Endothelial cell of umbilical vein (primary cell): ENCODE measurements at regions not wholly inside any gene's neighbourhood (a gene's known extent, or its start where the extent isn't known, plus 50 kb on each side); places are given as distances from the start of the nearest gene placed in this dataset.

ENCODE experiments used
- BruUV-seq: library from RNA; stranded (reverse); fragments of 400-500 nt; replicated peaks from 2 replicates; lab custom pipeline; 2021; lab: Mats Ljungman, UMichigan
- CTCF ChIA-PET: fragments of 300-600, 350-600 bp; sonication (Branson Sonifier 250); formaldehyde crosslinking; loops from one replicate; lab custom pipeline; 2021; ENCODE audit warnings: antibody characterized with exemption, inconsistent platforms; lab: Charles Lee
- POLR2A ChIA-PET: fragments of 300-600, 350-600 bp; sonication (Branson Sonifier 250); formaldehyde crosslinking; loops from one replicate; lab custom pipeline; 2021; ENCODE audit warnings: antibody characterized with exemption, inconsistent platforms; lab: Charles Lee
- DNase-seq: peaks from one replicate; pipeline ENCODE4 v3.0.0-alpha.2; 2011; ENCODE audit warnings: low read depth, low spot score
- FAIRE-seq: peaks from 2 replicates; lab custom pipeline; 2011; peaks lifted over from hg19 to GRCh38; lab: Jason Lieb, UNC
- H2AFZ ChIP-seq: 2 replicates; pipeline ENCODE4 v1.6.0; 2012; ENCODE audit warnings: low read depth, low read length, control low read depth, inconsistent platforms
- H3K27ac ChIP-seq: 2 replicates; pipeline ENCODE4 v1.5.1; 2011; ENCODE audit warnings: low read depth, mild to moderate bottlenecking, control low read depth, low read length, moderate library complexity; ENCODE audit not compliant: insufficient read depth
- H3K27me3 ChIP-seq, 2 experiments: 2 replicates each; pipeline versions ENCODE4 v1.6.0 to v1.6.1; 2011; ENCODE audit warnings: low read length in 2 of 2, mixed read lengths in 1 of 2; ENCODE audit not compliant: control insufficient read depth in 2 of 2, insufficient read depth in 2 of 2
- H3K36me3 ChIP-seq, 2 experiments: 2 replicates in 1 of 2; 3 replicates in 1 of 2; pipeline ENCODE4 v1.5.1; 2011; ENCODE audit warnings: low read length in 2 of 2, mild to moderate bottlenecking in 1 of 2, moderate library complexity in 1 of 2; ENCODE audit not compliant: control insufficient read depth in 2 of 2, insufficient read depth in 2 of 2; ENCODE audit errors: extremely low read depth in 1 of 2
- H3K4me1 ChIP-seq: 3 replicates; pipeline ENCODE4 v1.5.1; 2011; ENCODE audit warnings: mild to moderate bottlenecking, low read length; ENCODE audit not compliant: control insufficient read depth, insufficient read depth; ENCODE audit errors: extremely low read depth
- H3K4me2 ChIP-seq: 2 replicates; pipeline ENCODE4 v1.6.1; 2011; ENCODE audit warnings: low read length, control low read depth, mixed read lengths; ENCODE audit not compliant: insufficient read depth
- H3K4me3 ChIP-seq, 3 experiments: fragments of 200-600 bp in 1 of 3; sonication (generic), shearing (Covaris generic) in 1 of 3; replicated peaks in 1 of 3; 2 replicates each; pipeline ENCODE4 v1.5.1; 2011 to 2016; ENCODE audit warnings: control low read depth in 3 of 3, low read length in 3 of 3, mild to moderate bottlenecking in 2 of 3, inconsistent platforms in 1 of 3, low read depth in 1 of 3, moderate library complexity in 1 of 3; ENCODE audit not compliant: insufficient read depth in 1 of 3
- H3K79me2 ChIP-seq: 2 replicates; pipeline ENCODE4 v1.6.0; 2012; ENCODE audit warnings: low read length, inconsistent platforms; ENCODE audit not compliant: control insufficient read depth, insufficient read depth
- H3K9ac ChIP-seq: replicated peaks from 2 replicates; pipeline ENCODE3; 2011; ENCODE audit warnings: low read length, control low read depth; ENCODE audit not compliant: insufficient read depth; ENCODE audit errors: extremely low read depth
- H3K9me1 ChIP-seq: replicated peaks from 3 replicates; pipeline ENCODE4 v1.6.0; 2011; ENCODE audit warnings: mild to moderate bottlenecking, low read length; ENCODE audit not compliant: control insufficient read depth, insufficient read depth; ENCODE audit errors: extremely low read depth
- H3K9me3 ChIP-seq: replicated peaks from 2 replicates; pipeline ENCODE4 v1.5.1; 2012; ENCODE audit warnings: low read length, inconsistent platforms; ENCODE audit not compliant: control insufficient read depth, insufficient read depth
- H4K20me1 ChIP-seq: replicated peaks from 2 replicates; pipeline ENCODE3; 2011; ENCODE audit warnings: mild to moderate bottlenecking, low read length; ENCODE audit not compliant: control insufficient read depth, insufficient read depth; ENCODE audit errors: extremely low read depth
- CTCF ChIP-seq, 2 donors: IDR thresholded peaks; 1 replicate in 1 of 2; 2 replicates in 1 of 2; pipeline ENCODE4 v1.5.1; 2011; ENCODE audit warnings: low read length in 2 of 2, mild to moderate bottlenecking in 2 of 2, moderate library complexity in 2 of 2, control low read depth in 1 of 2, inconsistent platforms in 1 of 2, low read depth in 1 of 2; ENCODE audit not compliant: insufficient read depth in 1 of 2; ENCODE audit errors: extremely low read depth in 1 of 2
- EZH2 ChIP-seq: IDR thresholded peaks from 2 replicates; pipeline ENCODE4 v1.6.1; 2012; ENCODE audit warnings: borderline replicate concordance, low read depth, mild to moderate bottlenecking, moderate library complexity, low read length, inconsistent platforms; ENCODE audit not compliant: severe bottlenecking
- FOS ChIP-seq: IDR thresholded peaks from 2 replicates; pipeline ENCODE4 v1.6.1; 2011; ENCODE audit warnings: mild to moderate bottlenecking, low read length, moderate library complexity, borderline replicate concordance; ENCODE audit not compliant: insufficient read depth
- GATA2 ChIP-seq: IDR thresholded peaks from 2 replicates; pipeline ENCODE4 v1.7.0; 2011; ENCODE audit warnings: low read depth, mild to moderate bottlenecking, moderate library complexity, mixed read lengths, low read length; ENCODE audit not compliant: insufficient read length, insufficient read depth
- JUN ChIP-seq: IDR thresholded peaks from 2 replicates; pipeline ENCODE4 v1.6.1; 2011; ENCODE audit warnings: borderline replicate concordance, low read depth; ENCODE audit not compliant: insufficient read length, insufficient read depth
- MAX ChIP-seq: IDR thresholded peaks from 2 replicates; pipeline ENCODE4 v1.6.1; 2011; ENCODE audit not compliant: insufficient read depth, insufficient read length
- MYC ChIP-seq: IDR thresholded peaks from one replicate; pipeline ENCODE4 v1.6.1; 2011; ENCODE audit warnings: mild to moderate bottlenecking, low read depth, low read length
- POLR2A ChIP-seq: IDR thresholded peaks from 2 replicates; pipeline ENCODE4 v1.6.1; 2012; ENCODE audit warnings: low read depth, mild to moderate bottlenecking, control low read depth, low read length
- POLR2AphosphoS5 ChIP-seq: IDR thresholded peaks from 2 replicates; pipeline ENCODE4 v1.6.1; 2012; ENCODE audit warnings: low read depth, mild to moderate bottlenecking, control low read depth, low read length, moderate library complexity; ENCODE audit not compliant: insufficient read depth
- dilution Hi-C: fragments of 300-500 bp; cut with MboI; formaldehyde crosslinking; loops from one replicate; pipeline ENCODE4 v1.15.0; 2019; ENCODE audit warnings: low sequenced_read_pairs; ENCODE audit not compliant: extremely low pct_ligation_motif_present
- intact Hi-C: fragments of 100-400 bp; cut with micrococcal nuclease; formaldehyde crosslinking; loops from one replicate; pipeline ENCODE4 v1.10.0; 2022

- Histone ChIP-seq H3K9ac (no peak overlapping the region), H3K4me3 (no peak overlapping the region), H3K27me3 (no peaks in the 10 kb centered on the region), H2AFZ (no peak overlapping the region), H4K20me1 (no peaks in the 10 kb centered on the region), H3K36me3 (no peaks in the 10 kb centered on the region), H3K4me1 (no peaks in the 10 kb centered on the region), H3K9me1 (no peaks in the 10 kb centered on the region), H3K9me3 (no peaks in the 10 kb centered on the region), H3K79me2 (no peaks in the 10 kb centered on the region), H3K4me2 (no peak overlapping the region), H3K27ac (no peak overlapping the region)
- no peak for DNase-seq
- TF ChIP-seq POLR2A, result no peak
- no peak for TF ChIP-seq FOS
- TF ChIP-seq GATA2, result no peak
- no peak for TF ChIP-seq MAX
- no peak for TF ChIP-seq POLR2AphosphoS5
- TF ChIP-seq MYC, result no peak
- no peak for TF ChIP-seq CTCF (IDR thresholded peaks at IDR 0.05; ENCODE audit: extremely low read depth in 1 of 2, insufficient read depth in 1 of 2, low read depth in 1 of 2, low read length in 2 of 2)
- no peak for TF ChIP-seq EZH2
- TF ChIP-seq JUN, result no peak
- intact Hi-C loops, result no loop called here
- no TSS peak for BruUV-seq
- ChIA-PET POLR2A (no interaction called here), CTCF (no interaction called here)
- FAIRE-seq, result no peak
- dilution Hi-C loops, result no loop called here
Measured at GRCh38 chr6:90914312-90914711, 327.4 kb upstream of the MAP3K7 start.
